ENCODE measurements at regions not wholly inside any gene's neighbourhood (a gene's known extent, or its start where the extent isn't known, plus 50 kb on each side); places are given as distances from the start of the nearest gene placed in this dataset.

GRCh38 chr21:16707274-16707673 lies 805.6 kb upstream of the CXADR start:
- DNase-seq, result no peak

DNA sequence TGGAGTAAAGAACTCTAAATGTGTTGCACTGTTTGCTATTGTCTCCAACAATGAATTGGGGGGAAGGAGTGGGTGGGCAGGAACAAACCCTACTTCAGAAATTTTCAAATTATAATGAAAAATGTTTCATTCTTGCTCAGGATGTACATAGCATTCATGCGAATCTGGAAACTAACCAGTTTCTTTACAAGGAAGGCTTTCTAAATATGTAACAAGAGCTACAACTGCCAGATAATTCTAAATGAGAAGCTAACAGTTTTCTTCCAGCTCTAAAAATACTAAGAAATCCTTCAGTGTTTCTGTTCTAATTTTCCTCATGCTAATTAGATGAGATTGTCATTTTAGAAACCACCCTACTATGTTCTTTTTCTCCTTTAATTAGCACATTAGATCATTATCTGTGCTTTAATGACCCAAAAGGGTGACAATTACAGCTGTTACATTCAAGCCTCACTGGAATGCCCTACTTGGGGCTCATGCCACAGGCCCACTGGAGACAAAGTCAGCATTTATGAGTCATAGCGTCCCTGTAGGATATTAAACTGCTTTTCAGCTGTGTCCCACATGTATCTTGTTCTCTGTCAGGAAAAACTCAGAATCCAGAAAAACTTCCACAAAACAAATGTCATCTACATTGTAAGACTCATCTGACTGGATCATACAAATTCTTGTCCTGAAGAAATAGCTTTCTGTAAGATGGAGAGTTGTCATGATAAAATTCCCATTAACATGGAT lies 804.6 kb upstream of the CXADR start:
- no peak for DNase-seq

DNA sequence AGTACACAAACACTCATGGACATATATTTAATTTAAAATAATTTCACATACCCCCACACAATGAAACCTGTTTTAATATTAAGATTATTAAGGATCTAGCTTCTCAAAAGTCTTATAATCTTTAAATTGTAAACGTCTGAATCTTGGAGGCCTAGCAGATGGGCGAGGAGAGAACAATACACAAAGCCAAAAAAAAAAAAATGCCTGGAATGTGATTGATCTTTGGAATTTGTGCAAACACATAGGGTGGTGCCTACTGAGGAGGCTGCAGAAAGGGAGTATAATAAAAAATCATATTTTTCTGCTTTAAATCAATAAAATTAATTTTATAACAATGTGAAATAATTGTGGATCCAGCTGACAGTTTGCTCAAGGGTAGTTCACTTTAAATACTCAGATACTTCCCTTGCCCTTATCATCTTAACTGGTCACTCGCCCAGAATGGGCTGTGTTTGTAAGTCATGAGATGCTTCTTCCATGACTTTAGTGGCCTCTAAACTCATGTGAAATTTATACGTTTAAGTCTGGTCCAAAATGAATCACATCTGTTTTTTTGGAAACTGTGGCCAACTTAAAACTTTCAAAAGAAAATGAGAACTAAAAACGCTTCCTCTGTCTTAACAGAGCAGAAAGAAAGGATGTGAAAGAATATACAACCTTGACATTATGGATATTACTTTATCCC lies 802.8 kb upstream of the CXADR start:
- no peak for DNase-seq

GRCh38 chr21:16711757-16712156 lies 801.1 kb upstream of the CXADR start:
- no peak for DNase-seq

DNA sequence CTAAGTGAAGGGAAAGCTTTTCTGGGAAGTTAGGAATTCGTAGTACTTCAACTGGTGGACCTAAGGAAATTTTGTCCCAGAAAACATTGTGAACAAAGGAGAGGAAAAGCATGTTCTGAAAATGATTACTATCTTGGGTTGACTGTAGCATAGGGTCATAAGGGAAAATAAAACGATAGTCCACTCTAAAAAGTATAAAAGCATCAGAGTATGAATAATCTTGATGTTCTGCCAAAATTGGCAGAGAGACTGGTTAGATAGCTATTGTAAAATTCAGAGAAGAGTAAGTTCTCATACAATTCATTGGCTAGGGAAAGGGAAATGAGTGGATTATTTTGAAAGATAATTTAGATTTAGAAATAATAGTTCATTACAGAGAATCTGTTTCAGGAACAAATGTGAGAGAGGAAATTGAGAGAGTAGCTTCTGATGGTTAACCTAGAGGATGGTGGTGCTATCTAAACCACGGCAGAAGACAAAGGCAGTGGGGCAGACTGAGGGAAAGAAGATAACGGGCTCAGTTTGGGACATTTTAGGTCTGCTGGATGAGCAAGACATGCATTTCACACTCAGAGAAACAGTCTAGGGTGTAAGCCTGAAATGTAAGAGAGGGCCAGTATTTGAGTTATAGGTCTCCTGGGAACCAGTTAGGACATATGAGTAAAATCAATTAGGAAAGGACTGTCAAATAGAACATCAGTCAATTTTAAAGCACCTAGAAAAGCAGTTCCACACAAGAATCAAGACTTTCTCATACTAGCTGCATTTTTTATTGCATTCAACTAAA lies 799.3 kb upstream of the CXADR start:
- DNase-seq, result no peak

DNA sequence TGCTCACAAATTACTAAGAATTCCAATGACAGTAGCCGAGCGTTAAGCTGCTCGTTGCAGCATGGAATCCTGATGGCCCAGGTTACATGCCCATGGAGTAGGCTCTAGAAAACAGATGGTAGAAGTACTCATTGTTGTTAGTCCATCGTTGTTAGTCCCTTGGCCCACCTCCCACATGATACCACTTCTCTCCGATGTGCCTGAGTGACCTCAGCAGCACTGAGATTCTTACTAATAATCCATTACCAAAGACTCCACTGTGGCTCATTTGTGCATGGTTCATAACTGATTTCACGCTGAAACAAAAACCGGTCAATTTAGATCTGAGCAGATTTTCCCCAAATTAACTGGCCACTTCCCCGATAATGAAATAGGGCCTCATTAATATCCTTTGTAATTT lies 772.3 kb upstream of the CXADR start:
- no peak for DNase-seq

DNA sequence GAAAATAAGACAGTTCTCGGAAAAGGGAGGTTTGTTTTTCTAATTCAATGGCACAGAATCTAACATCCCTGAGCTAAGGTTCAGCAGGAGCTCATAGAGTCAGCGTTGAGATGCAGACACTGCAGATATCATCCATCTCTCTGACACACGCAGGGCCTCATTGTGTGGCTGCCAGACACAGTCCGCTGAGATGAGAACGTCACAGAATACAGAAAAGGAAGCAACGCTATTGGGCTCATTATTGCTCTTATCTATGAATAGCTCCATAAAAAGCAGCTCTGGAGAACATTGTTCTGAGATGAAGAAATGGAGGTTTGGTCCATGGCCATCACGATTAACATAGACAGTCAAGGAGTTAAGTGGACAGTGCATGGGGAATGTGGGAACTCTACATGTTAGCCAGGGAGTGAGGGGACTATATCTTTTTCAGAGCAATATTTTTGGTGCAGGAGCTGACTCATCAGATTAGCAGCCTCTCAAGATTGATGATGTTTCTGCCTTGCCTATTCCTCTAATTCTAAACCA lies 771.6 kb upstream of the CXADR start:
- DNase-seq, result no peak

DNA sequence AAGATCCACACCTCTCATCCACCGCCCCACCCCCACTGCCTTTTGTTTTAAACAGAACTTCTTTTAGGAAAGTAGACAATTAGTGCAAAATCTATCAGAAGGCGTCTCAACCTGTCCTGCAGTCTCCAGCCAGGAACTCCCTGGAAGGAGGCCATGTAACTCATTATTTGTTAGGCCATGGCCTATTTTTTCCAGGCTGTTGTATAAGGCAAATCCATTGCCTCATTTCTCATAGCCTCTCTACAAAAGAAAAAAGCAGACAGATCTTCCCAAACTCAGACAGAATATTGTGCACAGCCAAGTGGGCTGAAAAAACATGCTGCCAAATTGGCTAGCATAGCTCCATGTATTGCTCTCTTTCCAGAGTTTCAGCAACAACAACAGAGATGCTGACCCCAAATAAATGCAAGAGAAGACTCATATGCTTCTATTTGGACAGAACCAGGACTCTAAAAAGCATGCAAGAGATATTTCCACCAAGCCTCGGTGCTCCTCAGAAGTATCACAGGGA lies 770.7 kb upstream of the CXADR start:
- no peak for DNase-seq

- DNase-seq, result no peak
Measured at GRCh38 chr21:16742741-16743140, 770.1 kb upstream of the CXADR start.

GRCh38 chr21:16743317-16743716 lies 769.5 kb upstream of the CXADR start:
- no peak for DNase-seq

- no peak for DNase-seq
Measured at GRCh38 chr21:16750926-16751325, 761.9 kb upstream of the CXADR start.

GRCh38 chr21:16751695-16752474 lies 761.0 kb upstream of the CXADR start:
- no peak for DNase-seq

DNA sequence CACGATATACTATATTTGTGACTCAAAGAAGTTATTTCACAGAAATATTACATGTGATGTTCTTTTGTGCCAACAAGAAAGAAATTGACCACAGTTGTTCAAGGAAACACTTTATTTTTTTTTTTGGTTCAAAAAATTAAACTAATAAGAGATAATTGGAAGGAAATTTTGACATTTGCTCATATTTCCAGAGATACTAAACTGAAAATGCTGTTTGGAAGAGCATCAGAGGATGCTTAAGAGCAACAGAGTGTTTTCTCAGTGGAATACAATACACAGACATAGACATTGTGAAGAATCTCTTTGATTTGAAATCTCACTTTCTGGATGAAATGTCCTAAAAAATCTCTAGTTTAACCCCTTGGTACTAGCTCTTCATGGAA lies 760.4 kb upstream of the CXADR start:
- no peak for DNase-seq

DNA sequence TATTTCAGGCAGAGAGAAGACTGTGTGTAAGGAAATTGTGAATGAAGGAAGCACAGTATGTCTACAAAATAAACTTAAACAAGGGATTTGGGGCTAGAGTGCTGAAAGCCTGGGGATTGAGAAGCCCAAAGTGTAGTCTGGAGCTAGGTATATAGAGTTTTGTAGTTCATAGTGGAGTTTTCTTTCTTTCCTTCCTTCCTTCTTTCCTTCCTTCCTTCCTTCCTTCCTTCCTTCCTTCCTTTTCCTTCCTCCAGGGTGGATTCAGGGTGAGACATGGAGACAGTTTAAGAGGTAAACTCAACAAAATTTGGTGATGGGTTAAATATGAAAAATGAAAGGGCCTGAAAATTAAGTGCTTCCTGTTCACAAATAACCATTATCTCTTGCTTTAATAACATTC lies 757.8 kb upstream of the CXADR start:
- no peak for DNase-seq

GRCh38 chr21:16767201-16767600 lies 745.6 kb upstream of the CXADR start:
- DNase-seq, result no peak

GRCh38 chr21:16768096-16768495 lies 744.7 kb upstream of the CXADR start:
- DNase-seq, result no peak

GRCh38 chr21:16770266-16770665 lies 742.6 kb upstream of the CXADR start:
- no peak for DNase-seq

DNA sequence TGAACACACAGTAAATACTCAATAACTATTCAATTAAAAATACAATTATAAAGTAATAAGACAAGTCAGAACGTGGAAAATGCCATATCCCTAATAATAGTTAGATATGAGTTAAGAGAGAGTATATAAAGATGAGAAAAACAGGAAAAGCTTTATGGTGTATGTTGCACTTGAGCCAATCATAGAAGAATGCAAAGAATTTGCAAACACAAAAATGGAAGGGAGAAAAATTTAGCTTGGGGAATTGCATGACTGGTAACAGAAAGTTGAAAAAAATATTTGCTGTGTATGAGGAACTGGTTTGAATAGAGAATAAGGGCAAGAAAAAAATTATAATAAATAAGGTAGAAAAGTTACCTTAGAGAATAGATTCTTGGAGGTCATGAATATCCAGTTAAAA lies 739.6 kb upstream of the CXADR start:
- DNase-seq, result no peak

DNA sequence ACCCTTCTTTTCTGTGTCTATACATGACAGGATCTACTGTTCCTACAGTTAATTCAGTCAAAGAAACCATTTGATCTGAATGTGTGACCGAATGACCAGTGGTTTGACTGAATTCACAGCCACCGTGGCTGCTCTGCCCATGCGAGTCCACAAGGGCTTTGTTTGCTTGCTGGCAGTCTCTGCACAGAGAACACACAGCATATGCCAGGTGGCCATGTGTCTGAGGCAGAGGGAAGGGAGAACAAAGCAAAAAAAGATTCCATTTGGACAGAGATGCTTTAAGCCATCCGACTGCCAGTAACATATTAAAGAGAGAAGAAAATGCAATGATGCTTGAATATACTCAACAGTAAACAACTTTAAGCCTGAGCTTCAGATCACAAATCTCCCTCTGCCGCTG lies 737.8 kb upstream of the CXADR start:
- DNase-seq, result no peak

- DNase-seq, result no peak
Measured at GRCh38 chr21:16777041-16777720, 735.7 kb upstream of the CXADR start.

DNA sequence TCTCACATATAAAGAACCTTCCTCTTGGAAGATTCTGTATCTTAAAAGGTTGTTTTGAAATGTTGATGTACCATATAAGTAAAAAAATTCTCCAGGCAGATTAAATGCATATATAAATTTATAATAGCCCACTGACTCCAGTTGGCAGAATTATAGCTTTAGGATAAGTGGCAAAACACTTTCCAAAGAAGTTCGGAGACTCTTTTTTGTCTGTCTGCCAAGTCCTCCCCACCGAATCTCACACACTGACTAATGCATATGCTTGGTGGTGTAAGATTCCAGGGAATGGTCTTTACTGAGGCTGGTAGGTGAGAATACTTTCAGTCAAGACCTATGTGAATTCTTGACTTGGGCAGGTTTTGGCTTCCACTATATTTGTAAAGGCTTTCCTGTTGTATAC lies 724.3 kb upstream of the CXADR start:
- no peak for DNase-seq

- no peak for DNase-seq
Measured at GRCh38 chr21:16789636-16790035, 723.2 kb upstream of the CXADR start.

Measured in activated CD4-positive, alpha-beta T cell treated with anti-CD3 and anti-CD28 coated beads, Interleukin-2, amount 50 U/mL, for 4 hours (primary cell).